Endothelial cell of umbilical vein (primary cell): ENCODE measurements at regions not wholly inside any gene's neighbourhood (a gene's known extent, or its start where the extent isn't known, plus 50 kb on each side); places are given as distances from the start of the nearest gene placed in this dataset.

Source experiments
- BruUV-seq: library from RNA; stranded (reverse); fragments of 400-500 nt; replicated peaks from 2 replicates; lab custom pipeline; 2021; lab: Mats Ljungman, UMichigan
- CTCF ChIA-PET: fragments of 300-600, 350-600 bp; sonication (Branson Sonifier 250); formaldehyde crosslinking; loops from one replicate; lab custom pipeline; 2021; ENCODE audit warnings: antibody characterized with exemption, inconsistent platforms; lab: Charles Lee
- POLR2A ChIA-PET: fragments of 300-600, 350-600 bp; sonication (Branson Sonifier 250); formaldehyde crosslinking; loops from one replicate; lab custom pipeline; 2021; ENCODE audit warnings: antibody characterized with exemption, inconsistent platforms; lab: Charles Lee
- DNase-seq: peaks from one replicate; pipeline ENCODE4 v3.0.0-alpha.2; 2011; ENCODE audit warnings: low read depth, low spot score
- FAIRE-seq: peaks from 2 replicates; lab custom pipeline; 2011; peaks lifted over from hg19 to GRCh38; lab: Jason Lieb, UNC
- H2AFZ ChIP-seq: 2 replicates; pipeline ENCODE4 v1.6.0; 2012; ENCODE audit warnings: low read depth, low read length, control low read depth, inconsistent platforms
- H3K27ac ChIP-seq: 2 replicates; pipeline ENCODE4 v1.5.1; 2011; ENCODE audit warnings: low read depth, mild to moderate bottlenecking, control low read depth, low read length, moderate library complexity; ENCODE audit not compliant: insufficient read depth
- H3K27me3 ChIP-seq, 2 experiments: 2 replicates each; pipeline versions ENCODE4 v1.6.0 to v1.6.1; 2011; ENCODE audit warnings: low read length in 2 of 2, mixed read lengths in 1 of 2; ENCODE audit not compliant: control insufficient read depth in 2 of 2, insufficient read depth in 2 of 2
- H3K36me3 ChIP-seq, 2 experiments: 2 replicates in 1 of 2; 3 replicates in 1 of 2; pipeline ENCODE4 v1.5.1; 2011; ENCODE audit warnings: low read length in 2 of 2, mild to moderate bottlenecking in 1 of 2, moderate library complexity in 1 of 2; ENCODE audit not compliant: control insufficient read depth in 2 of 2, insufficient read depth in 2 of 2; ENCODE audit errors: extremely low read depth in 1 of 2
- H3K4me1 ChIP-seq: 3 replicates; pipeline ENCODE4 v1.5.1; 2011; ENCODE audit warnings: mild to moderate bottlenecking, low read length; ENCODE audit not compliant: control insufficient read depth, insufficient read depth; ENCODE audit errors: extremely low read depth
- H3K4me2 ChIP-seq: 2 replicates; pipeline ENCODE4 v1.6.1; 2011; ENCODE audit warnings: low read length, control low read depth, mixed read lengths; ENCODE audit not compliant: insufficient read depth
- H3K4me3 ChIP-seq, 3 experiments: fragments of 200-600 bp in 1 of 3; sonication (generic), shearing (Covaris generic) in 1 of 3; replicated peaks in 1 of 3; 2 replicates each; pipeline ENCODE4 v1.5.1; 2011 to 2016; ENCODE audit warnings: control low read depth in 3 of 3, low read length in 3 of 3, mild to moderate bottlenecking in 2 of 3, inconsistent platforms in 1 of 3, low read depth in 1 of 3, moderate library complexity in 1 of 3; ENCODE audit not compliant: insufficient read depth in 1 of 3
- H3K79me2 ChIP-seq: 2 replicates; pipeline ENCODE4 v1.6.0; 2012; ENCODE audit warnings: low read length, inconsistent platforms; ENCODE audit not compliant: control insufficient read depth, insufficient read depth
- H3K9ac ChIP-seq: replicated peaks from 2 replicates; pipeline ENCODE3; 2011; ENCODE audit warnings: low read length, control low read depth; ENCODE audit not compliant: insufficient read depth; ENCODE audit errors: extremely low read depth
- H3K9me1 ChIP-seq: replicated peaks from 3 replicates; pipeline ENCODE4 v1.6.0; 2011; ENCODE audit warnings: mild to moderate bottlenecking, low read length; ENCODE audit not compliant: control insufficient read depth, insufficient read depth; ENCODE audit errors: extremely low read depth
- H3K9me3 ChIP-seq: replicated peaks from 2 replicates; pipeline ENCODE4 v1.5.1; 2012; ENCODE audit warnings: low read length, inconsistent platforms; ENCODE audit not compliant: control insufficient read depth, insufficient read depth
- H4K20me1 ChIP-seq: replicated peaks from 2 replicates; pipeline ENCODE3; 2011; ENCODE audit warnings: mild to moderate bottlenecking, low read length; ENCODE audit not compliant: control insufficient read depth, insufficient read depth; ENCODE audit errors: extremely low read depth
- EZH2 ChIP-seq: IDR thresholded peaks from 2 replicates; pipeline ENCODE4 v1.6.1; 2012; ENCODE audit warnings: borderline replicate concordance, low read depth, mild to moderate bottlenecking, moderate library complexity, low read length, inconsistent platforms; ENCODE audit not compliant: severe bottlenecking
- FOS ChIP-seq: IDR thresholded peaks from 2 replicates; pipeline ENCODE4 v1.6.1; 2011; ENCODE audit warnings: mild to moderate bottlenecking, low read length, moderate library complexity, borderline replicate concordance; ENCODE audit not compliant: insufficient read depth
- GATA2 ChIP-seq: IDR thresholded peaks from 2 replicates; pipeline ENCODE4 v1.7.0; 2011; ENCODE audit warnings: low read depth, mild to moderate bottlenecking, moderate library complexity, mixed read lengths, low read length; ENCODE audit not compliant: insufficient read length, insufficient read depth
- JUN ChIP-seq: IDR thresholded peaks from 2 replicates; pipeline ENCODE4 v1.6.1; 2011; ENCODE audit warnings: borderline replicate concordance, low read depth; ENCODE audit not compliant: insufficient read length, insufficient read depth
- MYC ChIP-seq: IDR thresholded peaks from one replicate; pipeline ENCODE4 v1.6.1; 2011; ENCODE audit warnings: mild to moderate bottlenecking, low read depth, low read length
- POLR2A ChIP-seq: IDR thresholded peaks from 2 replicates; pipeline ENCODE4 v1.6.1; 2012; ENCODE audit warnings: low read depth, mild to moderate bottlenecking, control low read depth, low read length
- POLR2AphosphoS5 ChIP-seq: IDR thresholded peaks from 2 replicates; pipeline ENCODE4 v1.6.1; 2012; ENCODE audit warnings: low read depth, mild to moderate bottlenecking, control low read depth, low read length, moderate library complexity; ENCODE audit not compliant: insufficient read depth
- dilution Hi-C: fragments of 300-500 bp; cut with MboI; formaldehyde crosslinking; loops from one replicate; pipeline ENCODE4 v1.15.0; 2019; ENCODE audit warnings: low sequenced_read_pairs; ENCODE audit not compliant: extremely low pct_ligation_motif_present
- intact Hi-C: fragments of 100-400 bp; cut with micrococcal nuclease; formaldehyde crosslinking; loops from one replicate; pipeline ENCODE4 v1.10.0; 2022
- TF ChIP-seq, protein P1 (sequence below), 2 donors: IDR thresholded peaks; 1 replicate in 1 of 2; 2 replicates in 1 of 2; pipeline ENCODE4 v1.5.1; 2011; ENCODE audit warnings: low read length in 2 of 2, mild to moderate bottlenecking in 2 of 2, moderate library complexity in 2 of 2, control low read depth in 1 of 2, inconsistent platforms in 1 of 2, low read depth in 1 of 2; ENCODE audit not compliant: insufficient read depth in 1 of 2; ENCODE audit errors: extremely low read depth in 1 of 2

DNA sequence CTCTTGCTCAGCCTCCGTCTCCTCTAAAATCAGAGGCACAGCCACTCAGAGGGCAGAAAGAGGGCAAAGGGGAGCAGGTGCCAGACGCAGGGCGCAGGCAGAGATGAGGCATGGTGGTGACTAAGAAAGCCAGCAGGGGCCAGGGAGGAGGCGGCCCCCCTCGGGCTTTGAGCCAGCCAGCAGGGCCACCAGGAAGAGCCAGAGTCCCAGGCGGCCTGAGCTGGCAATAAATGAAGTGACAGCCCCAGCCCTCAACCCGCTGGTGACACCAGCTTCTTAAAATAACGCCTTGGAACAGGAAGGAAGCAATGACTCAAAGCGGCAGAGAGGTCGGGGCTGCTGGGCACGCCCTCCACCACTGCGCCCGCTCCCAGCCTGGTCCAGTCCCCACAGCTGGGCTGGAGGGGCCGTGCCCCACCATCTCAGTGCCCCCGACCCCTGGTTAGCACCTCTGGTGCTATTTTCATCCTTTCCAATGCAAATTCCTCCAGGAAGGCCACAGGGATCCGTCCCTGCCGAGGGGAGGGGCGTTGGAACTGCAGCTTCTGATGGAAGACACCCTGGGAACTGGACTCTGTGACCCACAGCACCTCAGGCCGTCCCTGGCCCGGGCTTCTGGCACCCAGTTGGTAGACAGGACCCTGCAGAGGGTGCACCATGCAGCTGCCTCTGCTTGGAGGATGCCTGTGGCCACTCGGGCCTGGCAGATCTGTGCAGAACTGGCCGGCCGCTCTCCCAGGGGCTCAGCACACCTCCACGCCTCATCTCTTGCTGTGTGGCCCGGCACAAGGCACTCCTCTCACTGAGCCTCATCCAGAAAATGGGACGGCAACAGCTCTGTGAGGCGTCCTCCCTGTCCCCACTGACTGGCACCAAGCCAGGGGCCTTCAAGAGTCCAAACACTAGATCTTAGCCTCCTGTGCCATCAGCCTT is 113.7 kb downstream of the NCOR2 start:
- Histone ChIP-seq H3K36me3 (peaks cover 0 to 1% of the 10 kb centered on the region in 2 experiments), H3K79me2 (peaks cover 2% of the 10 kb centered on the region), H2AFZ (no peak overlapping the region), H3K27ac (peak overlapping the region; percentile 81), H3K9ac (peak overlapping the region; percentile 54), H3K4me2 (no peak overlapping the region), H3K4me1 (peaks cover 29% of the 10 kb centered on the region), H3K4me3 (no peak overlapping the region), H3K27me3 (no peaks in the 10 kb centered on the region), H3K9me1 (no peaks in the 10 kb centered on the region), H4K20me1 (no peaks in the 10 kb centered on the region), H3K9me3 (no peaks in the 10 kb centered on the region)
- intact Hi-C loops: loop anchor here (1.0 to 5.0 kb wide), 5 partner anchors 12 to 314 kb away; no protein-coding TSS in a partner anchor
- no TSS peak for BruUV-seq
- TF ChIP-seq FOS: peak; percentile 86
- TF ChIP-seq JUN: peak; percentile 68
- TF ChIP-seq MYC: no peak
- no peak for TF ChIP-seq POLR2A
- no peak for TF ChIP-seq EZH2
- TF ChIP-seq, protein P1, sequence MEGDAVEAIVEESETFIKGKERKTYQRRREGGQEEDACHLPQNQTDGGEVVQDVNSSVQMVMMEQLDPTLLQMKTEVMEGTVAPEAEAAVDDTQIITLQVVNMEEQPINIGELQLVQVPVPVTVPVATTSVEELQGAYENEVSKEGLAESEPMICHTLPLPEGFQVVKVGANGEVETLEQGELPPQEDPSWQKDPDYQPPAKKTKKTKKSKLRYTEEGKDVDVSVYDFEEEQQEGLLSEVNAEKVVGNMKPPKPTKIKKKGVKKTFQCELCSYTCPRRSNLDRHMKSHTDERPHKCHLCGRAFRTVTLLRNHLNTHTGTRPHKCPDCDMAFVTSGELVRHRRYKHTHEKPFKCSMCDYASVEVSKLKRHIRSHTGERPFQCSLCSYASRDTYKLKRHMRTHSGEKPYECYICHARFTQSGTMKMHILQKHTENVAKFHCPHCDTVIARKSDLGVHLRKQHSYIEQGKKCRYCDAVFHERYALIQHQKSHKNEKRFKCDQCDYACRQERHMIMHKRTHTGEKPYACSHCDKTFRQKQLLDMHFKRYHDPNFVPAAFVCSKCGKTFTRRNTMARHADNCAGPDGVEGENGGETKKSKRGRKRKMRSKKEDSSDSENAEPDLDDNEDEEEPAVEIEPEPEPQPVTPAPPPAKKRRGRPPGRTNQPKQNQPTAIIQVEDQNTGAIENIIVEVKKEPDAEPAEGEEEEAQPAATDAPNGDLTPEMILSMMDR (IDR thresholded peaks at IDR 0.05; ENCODE audit: extremely low read depth in 1 of 2, insufficient read depth in 1 of 2, low read depth in 1 of 2, low read length in 2 of 2): no peak
- no peak for TF ChIP-seq GATA2
- peak; percentile 89 for TF ChIP-seq POLR2AphosphoS5
- POLR2A ChIA-PET: interaction anchor here (0.6 kb wide), 1 partner anchor 201 kb away, joined by 3 read pairs; no protein-coding TSS in a partner anchor
- dilution Hi-C loops: no loop called here
- peak; percentile 80 for DNase-seq
- CTCF ChIA-PET: interaction anchor here (0.7 to 2.1 kb wide), 11 partner anchors 11 to 318 kb away, joined by 3 to 12 read pairs (median 4); no protein-coding TSS in a partner anchor
- FAIRE-seq: peak; percentile 94
